IgD-negative memory B cell (primary cell): ENCODE measurements at regions not wholly inside any gene's neighbourhood (a gene's known extent, or its start where the extent isn't known, plus 50 kb on each side); places are given as distances from the start of the nearest gene placed in this dataset.

ENCODE experiments used
- H3K27ac Mint-ChIP-seq, 3 donors: one replicate each; pipeline ENCODE4 v1.8.0; 2020 to 2022; ENCODE audit warnings: mild to moderate bottlenecking in 3 of 3, mixed read lengths in 3 of 3, moderate library complexity in 1 of 3
- H3K27me3 Mint-ChIP-seq: one replicate; pipeline ENCODE4 v1.8.0; 2021; ENCODE audit warnings: mixed read lengths
- H3K36me3 Mint-ChIP-seq: one replicate; pipeline ENCODE4 v1.8.0; 2020; ENCODE audit warnings: mild to moderate bottlenecking, mixed read lengths
- H3K4me1 Mint-ChIP-seq, 3 donors: one replicate each; pipeline ENCODE4 v1.8.0; 2020 to 2022; ENCODE audit warnings: mixed read lengths in 3 of 3, mild to moderate bottlenecking in 1 of 3
- H3K4me3 Mint-ChIP-seq, 4 donors: one replicate each; pipeline ENCODE4 v1.8.0; 2020 to 2022; ENCODE audit warnings: mild to moderate bottlenecking in 4 of 4, mixed read lengths in 4 of 4, moderate library complexity in 3 of 4
- H3K9me3 Mint-ChIP-seq, 3 donors: one replicate each; pipeline ENCODE4 v1.8.0; 2020 to 2021; ENCODE audit warnings: mixed read lengths in 3 of 3, mild to moderate bottlenecking in 1 of 3

GRCh38 chr20:23203951-23204730 lies 118.0 kb upstream of the CD93 start:
- Mint-ChIP-seq H3K4me1 (no peaks in the 10 kb centered on the region), H3K36me3 (no peaks in the 10 kb centered on the region), H3K9me3 (peaks cover 0 to 3% (median 0%) of the 10 kb centered on the region in 3 donors), H3K27me3 (peaks cover 14% of the 10 kb centered on the region), H3K27ac (no peak overlapping the region), H3K4me3 (no peak overlapping the region)

- H3K4me3 Mint-ChIP-seq, result no peak overlapping the region
- H3K4me1 Mint-ChIP-seq, result no peaks in the 10 kb centered on the region
- peaks cover 0 to 3% (median 0%) of the 10 kb centered on the region in 3 donors for H3K9me3 Mint-ChIP-seq
- peaks cover 14% of the 10 kb centered on the region for H3K27me3 Mint-ChIP-seq
- H3K27ac Mint-ChIP-seq, result no peak overlapping the region
- H3K36me3 Mint-ChIP-seq, result no peaks in the 10 kb centered on the region
These were observed 117.2 kb upstream of the CD93 start for GRCh38 chr20:23203310-23203709.

GRCh38 chr20:23201658-23202057 lies 115.5 kb upstream of the CD93 start:
- H3K27me3 Mint-ChIP-seq, result peaks cover 14% of the 10 kb centered on the region
- no peaks in the 10 kb centered on the region for H3K4me1 Mint-ChIP-seq
- H3K9me3 Mint-ChIP-seq, result peaks cover 2 to 6% (median 3%) of the 10 kb centered on the region in 3 donors
- H3K4me3 Mint-ChIP-seq, result peak overlapping the region in 1 of 4 donors; percentile 56
- H3K27ac Mint-ChIP-seq, result no peak overlapping the region
- H3K36me3 Mint-ChIP-seq, result no peaks in the 10 kb centered on the region

GRCh38 chr20:23200914-23201313 lies 114.8 kb upstream of the CD93 start:
- no peaks in the 10 kb centered on the region for H3K4me1 Mint-ChIP-seq
- no peak overlapping the region for H3K27ac Mint-ChIP-seq
- peaks cover 2 to 6% (median 5%) of the 10 kb centered on the region in 3 donors for H3K9me3 Mint-ChIP-seq
- no peaks in the 10 kb centered on the region for H3K36me3 Mint-ChIP-seq
- H3K4me3 Mint-ChIP-seq, result no peak overlapping the region
- H3K27me3 Mint-ChIP-seq, result peaks cover 14% of the 10 kb centered on the region

GRCh38 chr20:23200413-23200812 lies 114.3 kb upstream of the CD93 start:
- H3K4me3 Mint-ChIP-seq, result no peak overlapping the region
- H3K27ac Mint-ChIP-seq, result no peak overlapping the region
- peaks cover 14% of the 10 kb centered on the region for H3K27me3 Mint-ChIP-seq
- no peaks in the 10 kb centered on the region for H3K4me1 Mint-ChIP-seq
- H3K36me3 Mint-ChIP-seq, result no peaks in the 10 kb centered on the region
- H3K9me3 Mint-ChIP-seq, result peaks cover 2 to 6% (median 6%) of the 10 kb centered on the region in 3 donors

- Mint-ChIP-seq H3K9me3 (peaks cover 2 to 6% (median 3%) of the 10 kb centered on the region in 3 donors), H3K27ac (no peak overlapping the region), H3K36me3 (no peaks in the 10 kb centered on the region)
These were observed 113.2 kb upstream of the CD93 start for GRCh38 chr20:23199356-23199755.

GRCh38 chr20:23198815-23199214 lies 112.7 kb upstream of the CD93 start:
- Mint-ChIP-seq H3K4me1 (no peaks in the 10 kb centered on the region), H3K36me3 (no peaks in the 10 kb centered on the region), H3K9me3 (peaks cover 2 to 6% (median 3%) of the 10 kb centered on the region in 3 donors), H3K4me3 (no peak overlapping the region), H3K27me3 (peaks cover 14% of the 10 kb centered on the region), H3K27ac (no peak overlapping the region)

More at GRCh38 chr20:23199356-23199755, 113.2 kb upstream of the CD93 start:
- peaks cover 14% of the 10 kb centered on the region for H3K27me3 Mint-ChIP-seq
- no peak overlapping the region for H3K4me3 Mint-ChIP-seq
- H3K4me1 Mint-ChIP-seq, result no peaks in the 10 kb centered on the region

- Mint-ChIP-seq H3K9me3 (peaks cover 2 to 6% (median 3%) of the 10 kb centered on the region in 3 donors), H3K4me1 (no peaks in the 10 kb centered on the region), H3K4me3 (no peak overlapping the region), H3K27me3 (peaks cover 7% of the 10 kb centered on the region), H3K36me3 (peaks cover 2% of the 10 kb centered on the region), H3K27ac (peak overlapping the region in 1 of 3 donors; percentile 68)
These were observed 111.7 kb upstream of the CD93 start for GRCh38 chr20:23197836-23198235.

GRCh38 chr20:23195636-23196035 lies 109.5 kb upstream of the CD93 start:
- no peaks in the 10 kb centered on the region for H3K4me1 Mint-ChIP-seq
- no peak overlapping the region for H3K4me3 Mint-ChIP-seq
- peaks cover 3% of the 10 kb centered on the region for H3K27me3 Mint-ChIP-seq
- peaks cover 2 to 6% (median 3%) of the 10 kb centered on the region in 3 donors for H3K9me3 Mint-ChIP-seq
- no peak overlapping the region for H3K27ac Mint-ChIP-seq
- H3K36me3 Mint-ChIP-seq, result peaks cover 2% of the 10 kb centered on the region

GRCh38 chr20:23193801-23194384 lies 107.8 kb upstream of the CD93 start:
- Mint-ChIP-seq H3K4me1 (no peaks in the 10 kb centered on the region), H3K36me3 (peaks cover 2% of the 10 kb centered on the region), H3K9me3 (peaks cover 2 to 6% (median 3%) of the 10 kb centered on the region in 3 donors), H3K27me3 (no peaks in the 10 kb centered on the region), H3K27ac (peak overlapping the region in 1 of 3 donors; percentile 50), H3K4me3 (no peak overlapping the region)

GRCh38 chr20:23192469-23192868 lies 106.3 kb upstream of the CD93 start:
- Mint-ChIP-seq H3K27me3 (no peaks in the 10 kb centered on the region), H3K4me3 (no peak overlapping the region), H3K4me1 (no peaks in the 10 kb centered on the region), H3K36me3 (peaks cover 2% of the 10 kb centered on the region), H3K27ac (no peak overlapping the region), H3K9me3 (peaks cover 2 to 6% (median 3%) of the 10 kb centered on the region in 3 donors)

- Mint-ChIP-seq H3K36me3 (peaks cover 2% of the 10 kb centered on the region), H3K4me1 (no peaks in the 10 kb centered on the region), H3K27me3 (peaks cover 3% of the 10 kb centered on the region), H3K9me3 (peaks cover 0 to 2% (median 0%) of the 10 kb centered on the region in 3 donors), H3K27ac (no peak overlapping the region), H3K4me3 (no peak overlapping the region)
These were observed 104.4 kb upstream of the CD93 start for GRCh38 chr20:23190557-23190956.

GRCh38 chr20:23189854-23190253 lies 103.7 kb upstream of the CD93 start:
- no peaks in the 10 kb centered on the region for H3K4me1 Mint-ChIP-seq
- H3K9me3 Mint-ChIP-seq, result peaks cover 0 to 2% (median 0%) of the 10 kb centered on the region in 3 donors
- H3K4me3 Mint-ChIP-seq, result no peak overlapping the region
- H3K27ac Mint-ChIP-seq, result no peak overlapping the region
- peaks cover 2% of the 10 kb centered on the region for H3K36me3 Mint-ChIP-seq
- peaks cover 3% of the 10 kb centered on the region for H3K27me3 Mint-ChIP-seq

- no peak overlapping the region for H3K4me3 Mint-ChIP-seq
- H3K4me1 Mint-ChIP-seq, result no peaks in the 10 kb centered on the region
- H3K36me3 Mint-ChIP-seq, result peaks cover 2% of the 10 kb centered on the region
- no peak overlapping the region for H3K27ac Mint-ChIP-seq
- peaks cover 0 to 2% (median 0%) of the 10 kb centered on the region in 3 donors for H3K9me3 Mint-ChIP-seq
- peaks cover 3% of the 10 kb centered on the region for H3K27me3 Mint-ChIP-seq
These were observed 103.2 kb upstream of the CD93 start for GRCh38 chr20:23189341-23189740.

GRCh38 chr20:23188377-23189169 lies 102.4 kb upstream of the CD93 start:
- Mint-ChIP-seq H3K27ac (no peak overlapping the region), H3K4me3 (no peak overlapping the region), H3K4me1 (no peaks in the 10 kb centered on the region)

More at GRCh38 chr20:23188377-23189169, 102.4 kb upstream of the CD93 start:
- Mint-ChIP-seq H3K36me3 (peaks cover 2% of the 10 kb centered on the region), H3K27me3 (peaks cover 3% of the 10 kb centered on the region), H3K9me3 (peaks cover 0 to 2% (median 0%) of the 10 kb centered on the region in 3 donors)
